HEK293 (cell line): ENCODE measurements at regions not wholly inside any gene's neighbourhood (a gene's known extent, or its start where the extent isn't known, plus 50 kb on each side); places are given as distances from the start of the nearest gene placed in this dataset.

Experiments used
- CTCF ChIA-PET: fragments of 350-600 bp; formaldehyde crosslinking; extraction: SDS; loops from one replicate; lab custom pipeline; 2021; ENCODE audit warnings: antibody characterized with exemption; lab: Yijun Ruan, JAX
- POLR2A ChIA-PET: fragments of 300-600 bp; formaldehyde crosslinking; extraction: SDS; loops from one replicate; lab custom pipeline; 2020; ENCODE audit warnings: antibody characterized with exemption, inconsistent platforms; lab: Yijun Ruan, JAX
- H3K27ac ChIP-seq: fragments of 200-500 bp; sonication (Bioruptor generic); 2 replicates; pipeline ENCODE4 v1.5.1; 2014; ENCODE audit warnings: low read depth, low read length, control low read depth, inconsistent platforms; ENCODE audit errors: extremely low read depth
- H3K36me3 ChIP-seq, 2 experiments: fragments of 200-500 bp in 1 of 2; sonication (Bioruptor generic) in 1 of 2; 1 replicate in 1 of 2; 2 replicates in 1 of 2; pipeline ENCODE4 v1.5.1; 2014 to 2017; ENCODE audit warnings: inconsistent platforms in 2 of 2, low read length in 2 of 2; ENCODE audit not compliant: control insufficient read depth in 2 of 2, insufficient read depth in 1 of 2
- H3K4me1 ChIP-seq: fragments of 200-500 bp; sonication (Bioruptor generic); 2 replicates; pipeline ENCODE4 v1.5.1; 2014; ENCODE audit warnings: mild to moderate bottlenecking, low read length, inconsistent platforms; ENCODE audit not compliant: control insufficient read depth, insufficient read depth
- H3K4me3 ChIP-seq: 2 replicates; pipeline ENCODE4 v1.5.1; 2011; ENCODE audit warnings: low read depth, mild to moderate bottlenecking, control low read depth, low read length, moderate library complexity
- H3K9me3 ChIP-seq: fragments of 200-500 bp; sonication (Bioruptor generic); 2 replicates; pipeline ENCODE4 v1.5.1; 2014; ENCODE audit warnings: low read depth, low read length, inconsistent platforms; ENCODE audit not compliant: control insufficient read depth, insufficient read depth
- FEZF1 ChIP-seq: fragments of 450-650 bp; formaldehyde crosslinking; IDR thresholded peaks from 2 replicates; pipeline ENCODE4 v1.5.1; 2016; ENCODE audit warnings: missing biosample characterization, missing genetic modification characterization
- GLIS2 ChIP-seq: fragments of 450-650 bp; formaldehyde crosslinking; IDR thresholded peaks from 2 replicates; pipeline ENCODE4 v1.5.1; 2016; ENCODE audit warnings: missing biosample characterization, missing genetic modification characterization
- IKZF3 ChIP-seq: fragments of 450-650 bp; IDR thresholded peaks from 2 replicates; pipeline ENCODE4 v1.5.0; 2018; ENCODE audit warnings: missing biosample characterization, mild to moderate bottlenecking, missing genetic modification characterization, moderate library complexity
- KLF10 ChIP-seq: fragments of 450-650 bp; IDR thresholded peaks from 2 replicates; pipeline ENCODE4 v1.5.1; 2018; ENCODE audit warnings: missing biosample characterization, mild to moderate bottlenecking, missing genetic modification characterization
- REPIN1 ChIP-seq: fragments of 450-650 bp; formaldehyde crosslinking; IDR thresholded peaks from 2 replicates; pipeline ENCODE4 v1.5.1; 2017; ENCODE audit warnings: missing biosample characterization, missing genetic modification characterization, low read depth
- ZNF112 ChIP-seq: fragments of 450-650 bp; formaldehyde crosslinking; IDR thresholded peaks from 2 replicates; pipeline ENCODE4 v1.5.0; 2017; ENCODE audit warnings: missing biosample characterization, missing genetic modification characterization
- ZNF133 ChIP-seq: fragments of 450-650 bp; formaldehyde crosslinking; IDR thresholded peaks from 2 replicates; pipeline ENCODE4 v1.5.1; 2016; ENCODE audit warnings: missing biosample characterization, missing genetic modification characterization
- ZNF155 ChIP-seq: fragments of 450-650 bp; formaldehyde crosslinking; IDR thresholded peaks from 2 replicates; pipeline ENCODE4 v1.5.1; 2016; ENCODE audit warnings: missing biosample characterization, missing genetic modification characterization
- ZNF214 ChIP-seq: fragments of 450-650 bp; formaldehyde crosslinking; IDR thresholded peaks from 2 replicates; pipeline ENCODE4 v1.5.1; 2017; ENCODE audit warnings: missing biosample characterization, mild to moderate bottlenecking, missing genetic modification characterization, borderline replicate concordance
- ZNF239 ChIP-seq: fragments of 450-650 bp; formaldehyde crosslinking; IDR thresholded peaks from 2 replicates; pipeline ENCODE4 v1.5.1; 2016; ENCODE audit warnings: missing biosample characterization, missing genetic modification characterization
- ZNF248 ChIP-seq: fragments of 450-650 bp; formaldehyde crosslinking; IDR thresholded peaks from 2 replicates; pipeline ENCODE4 v1.5.1; 2017; ENCODE audit warnings: missing biosample characterization, missing genetic modification characterization
- ZNF623 ChIP-seq: fragments of 450-650 bp; formaldehyde crosslinking; IDR thresholded peaks from 2 replicates; pipeline ENCODE4 v1.5.1; 2016; ENCODE audit warnings: missing biosample characterization, missing genetic modification characterization
- ZNF629 ChIP-seq: fragments of 450-650 bp; formaldehyde crosslinking; IDR thresholded peaks from 2 replicates; pipeline ENCODE4 v1.5.1; 2017; ENCODE audit warnings: missing biosample characterization, missing genetic modification characterization
- ZNF660 ChIP-seq: fragments of 450-650 bp; IDR thresholded peaks from 2 replicates; pipeline ENCODE4 v1.5.1; 2018; ENCODE audit warnings: missing biosample characterization, mild to moderate bottlenecking, missing genetic modification characterization
- ZNF664 ChIP-seq: fragments of 450-650 bp; formaldehyde crosslinking; IDR thresholded peaks from 2 replicates; pipeline ENCODE4 v1.5.1; 2016; ENCODE audit warnings: missing biosample characterization, missing genetic modification characterization
- ZNF776 ChIP-seq: fragments of 450-650 bp; formaldehyde crosslinking; IDR thresholded peaks from 2 replicates; pipeline ENCODE4 v1.5.0; 2017; ENCODE audit warnings: missing biosample characterization, missing genetic modification characterization, borderline replicate concordance
- ZNF837 ChIP-seq: fragments of 450-650 bp; formaldehyde crosslinking; IDR thresholded peaks from 2 replicates; pipeline ENCODE4 v1.5.1; 2016; ENCODE audit warnings: missing biosample characterization, missing genetic modification characterization
- TF ChIP-seq, protein P1 (sequence below): fragments of 450-650 bp; formaldehyde crosslinking; IDR thresholded peaks from 2 replicates; pipeline ENCODE4 v1.5.1; 2016; ENCODE audit warnings: missing biosample characterization, missing genetic modification characterization
- TF ChIP-seq, protein P2 (sequence below): fragments of 450-650 bp; formaldehyde crosslinking; IDR thresholded peaks from 2 replicates; pipeline ENCODE4 v1.5.1; 2017; ENCODE audit warnings: missing biosample characterization, missing genetic modification characterization
- TF ChIP-seq, protein P3 (sequence below): fragments of 450-650 bp; formaldehyde crosslinking; IDR thresholded peaks from 2 replicates; pipeline ENCODE4 v1.5.1; 2016; ENCODE audit warnings: missing biosample characterization, missing genetic modification characterization
- TF ChIP-seq, protein P4 (sequence below): fragments of 450-650 bp; formaldehyde crosslinking; IDR thresholded peaks from 2 replicates; pipeline ENCODE4 v1.5.1; 2016; ENCODE audit warnings: missing biosample characterization, missing genetic modification characterization
- TF ChIP-seq, protein P5 (sequence below): fragments of 450-650 bp; formaldehyde crosslinking; IDR thresholded peaks from 2 replicates; pipeline ENCODE4 v1.5.1; 2016; ENCODE audit warnings: missing biosample characterization, missing genetic modification characterization
- TF ChIP-seq, protein P6 (sequence below): fragments of 450-650 bp; formaldehyde crosslinking; IDR thresholded peaks from 2 replicates; pipeline ENCODE4; 2016; ENCODE audit warnings: missing biosample characterization, missing genetic modification characterization

DNA sequence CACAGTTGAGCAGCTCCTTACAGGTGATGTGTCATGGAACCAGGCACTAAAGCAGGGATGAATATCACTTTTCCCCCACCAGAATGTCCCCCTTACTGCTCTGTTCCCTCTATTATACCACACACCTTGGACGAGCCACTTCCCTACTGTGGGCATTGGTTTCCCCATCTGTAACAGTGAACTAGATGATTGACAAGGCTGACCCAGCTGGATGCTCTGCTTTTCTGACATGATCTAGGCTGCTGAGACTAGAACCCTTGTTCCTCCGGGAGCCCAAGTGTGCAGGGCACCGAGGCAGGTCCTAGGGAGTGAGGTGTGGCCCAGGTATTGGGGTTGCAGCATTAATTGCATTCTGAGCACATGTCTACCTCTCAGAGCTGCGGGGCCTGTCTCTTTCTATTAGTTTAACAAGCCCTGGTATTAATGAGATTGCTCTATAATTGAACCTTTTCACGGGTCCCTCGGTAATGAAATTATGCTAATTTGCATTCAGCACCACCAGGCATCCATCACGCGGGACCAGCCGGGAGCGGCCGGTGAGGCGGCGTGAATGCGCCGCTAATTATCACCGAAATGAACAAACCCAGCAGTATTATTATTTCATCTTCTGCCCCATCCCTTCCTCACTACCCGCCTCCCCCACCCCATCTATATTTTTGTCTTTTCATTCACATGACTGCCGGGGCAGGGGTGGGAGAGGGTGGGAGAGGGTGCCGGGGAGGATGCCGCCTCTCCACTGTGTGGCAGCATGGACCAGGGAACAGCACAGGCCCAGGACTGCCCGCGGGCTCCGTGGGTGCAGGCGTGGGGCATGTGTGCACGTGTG lies 121.1 kb downstream of the CYLD start:
- CTCF ChIA-PET, result no interaction called here
- Histone ChIP-seq H3K9me3 (no peaks in the 10 kb centered on the region), H3K4me1 (peaks cover 3% of the 10 kb centered on the region; the same call in 1 of the 2 replicates), H3K4me3 (no peak overlapping the region), H3K27ac (no peak overlapping the region), H3K36me3 (no peaks in the 10 kb centered on the region)
- TF ChIP-seq ZNF248 (tag by site-specific recombination), result no peak
- no peak for TF ChIP-seq ZNF623 (tag by site-specific recombination)
- no peak for TF ChIP-seq GLIS2
- no peak for TF ChIP-seq ZNF133
- no peak for TF ChIP-seq ZNF239 (tag by site-specific recombination)
- TF ChIP-seq ZNF214, result no peak
- TF ChIP-seq ZNF776 (tag by site-specific recombination), result no peak
- TF ChIP-seq IKZF3, result no peak
- TF ChIP-seq ZNF629 (tag by site-specific recombination), result no peak
- no peak for TF ChIP-seq ZNF664 (tag by site-specific recombination)
- TF ChIP-seq REPIN1, result no peak
- no peak for TF ChIP-seq KLF10 (tag by site-specific recombination)
- TF ChIP-seq, protein P1, sequence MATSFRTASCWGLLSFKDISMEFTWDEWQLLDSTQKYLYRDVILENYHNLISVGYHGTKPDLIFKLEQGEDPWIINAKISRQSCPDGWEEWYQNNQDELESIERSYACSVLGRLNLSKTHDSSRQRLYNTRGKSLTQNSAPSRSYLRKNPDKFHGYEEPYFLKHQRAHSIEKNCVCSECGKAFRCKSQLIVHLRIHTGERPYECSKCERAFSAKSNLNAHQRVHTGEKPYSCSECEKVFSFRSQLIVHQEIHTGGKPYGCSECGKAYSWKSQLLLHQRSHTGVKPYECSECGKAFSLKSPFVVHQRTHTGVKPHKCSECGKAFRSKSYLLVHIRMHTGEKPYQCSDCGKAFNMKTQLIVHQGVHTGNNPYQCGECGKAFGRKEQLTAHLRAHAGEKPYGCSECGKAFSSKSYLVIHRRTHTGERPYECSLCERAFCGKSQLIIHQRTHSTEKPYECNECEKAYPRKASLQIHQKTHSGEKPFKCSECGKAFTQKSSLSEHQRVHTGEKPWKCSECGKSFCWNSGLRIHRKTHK (tag by site-specific recombination), result no peak
- no peak for TF ChIP-seq ZNF112
- no peak for TF ChIP-seq ZNF837
- TF ChIP-seq ZNF660, result no peak
- TF ChIP-seq, protein P2, sequence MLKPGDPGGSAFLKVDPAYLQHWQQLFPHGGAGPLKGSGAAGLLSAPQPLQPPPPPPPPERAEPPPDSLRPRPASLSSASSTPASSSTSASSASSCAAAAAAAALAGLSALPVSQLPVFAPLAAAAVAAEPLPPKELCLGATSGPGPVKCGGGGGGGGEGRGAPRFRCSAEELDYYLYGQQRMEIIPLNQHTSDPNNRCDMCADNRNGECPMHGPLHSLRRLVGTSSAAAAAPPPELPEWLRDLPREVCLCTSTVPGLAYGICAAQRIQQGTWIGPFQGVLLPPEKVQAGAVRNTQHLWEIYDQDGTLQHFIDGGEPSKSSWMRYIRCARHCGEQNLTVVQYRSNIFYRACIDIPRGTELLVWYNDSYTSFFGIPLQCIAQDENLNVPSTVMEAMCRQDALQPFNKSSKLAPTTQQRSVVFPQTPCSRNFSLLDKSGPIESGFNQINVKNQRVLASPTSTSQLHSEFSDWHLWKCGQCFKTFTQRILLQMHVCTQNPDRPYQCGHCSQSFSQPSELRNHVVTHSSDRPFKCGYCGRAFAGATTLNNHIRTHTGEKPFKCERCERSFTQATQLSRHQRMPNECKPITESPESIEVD (tag by site-specific recombination), result no peak
- TF ChIP-seq FEZF1, result no peak
- POLR2A ChIA-PET, result interaction anchor here (0.5 kb wide), 1 partner anchor 17 kb away, joined by 9 read pairs; no protein-coding TSS in a partner anchor

DNA sequence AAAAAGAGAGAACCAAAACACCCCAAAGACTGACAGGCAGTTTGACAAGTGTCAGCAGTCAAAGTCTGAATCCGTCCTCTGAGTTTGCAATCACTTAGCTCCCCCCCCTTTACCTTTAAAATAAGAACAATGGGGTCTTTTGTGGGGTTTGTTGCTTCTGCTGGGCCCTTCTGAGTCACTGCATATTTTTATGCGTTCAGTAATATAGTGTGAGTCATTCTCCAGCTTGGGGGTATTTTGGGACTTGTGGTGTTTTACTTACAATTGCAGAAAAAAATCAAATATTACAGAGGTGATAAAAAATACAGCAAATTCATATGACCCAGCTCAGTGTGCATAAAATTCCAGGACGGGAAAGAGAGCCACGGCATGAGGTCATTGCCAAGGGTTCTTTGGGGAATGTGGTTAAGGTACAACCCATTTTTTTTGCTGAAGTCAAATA lies 120.1 kb downstream of the CYLD start:
- ChIA-PET CTCF (interaction anchor here (0.6 to 2.0 kb wide), 2 partner anchors 12 to 55 kb away, joined by 3 to 8 read pairs; no protein-coding TSS in a partner anchor), POLR2A (interaction anchor here (0.6 kb wide), 1 partner anchor 472 kb away, joined by 7 read pairs; no protein-coding TSS in a partner anchor)
- Histone ChIP-seq H3K36me3 (no peaks in the 10 kb centered on the region), H3K4me1 (peaks cover 3% of the 10 kb centered on the region; the same call in 1 of the 2 replicates), H3K4me3 (no peak overlapping the region), H3K27ac (no peak overlapping the region), H3K9me3 (no peaks in the 10 kb centered on the region)
- no peak for TF ChIP-seq ZNF155
- TF ChIP-seq, protein P3, sequence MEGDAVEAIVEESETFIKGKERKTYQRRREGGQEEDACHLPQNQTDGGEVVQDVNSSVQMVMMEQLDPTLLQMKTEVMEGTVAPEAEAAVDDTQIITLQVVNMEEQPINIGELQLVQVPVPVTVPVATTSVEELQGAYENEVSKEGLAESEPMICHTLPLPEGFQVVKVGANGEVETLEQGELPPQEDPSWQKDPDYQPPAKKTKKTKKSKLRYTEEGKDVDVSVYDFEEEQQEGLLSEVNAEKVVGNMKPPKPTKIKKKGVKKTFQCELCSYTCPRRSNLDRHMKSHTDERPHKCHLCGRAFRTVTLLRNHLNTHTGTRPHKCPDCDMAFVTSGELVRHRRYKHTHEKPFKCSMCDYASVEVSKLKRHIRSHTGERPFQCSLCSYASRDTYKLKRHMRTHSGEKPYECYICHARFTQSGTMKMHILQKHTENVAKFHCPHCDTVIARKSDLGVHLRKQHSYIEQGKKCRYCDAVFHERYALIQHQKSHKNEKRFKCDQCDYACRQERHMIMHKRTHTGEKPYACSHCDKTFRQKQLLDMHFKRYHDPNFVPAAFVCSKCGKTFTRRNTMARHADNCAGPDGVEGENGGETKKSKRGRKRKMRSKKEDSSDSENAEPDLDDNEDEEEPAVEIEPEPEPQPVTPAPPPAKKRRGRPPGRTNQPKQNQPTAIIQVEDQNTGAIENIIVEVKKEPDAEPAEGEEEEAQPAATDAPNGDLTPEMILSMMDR (tag by site-specific recombination), result no peak
- TF ChIP-seq, protein P4, sequence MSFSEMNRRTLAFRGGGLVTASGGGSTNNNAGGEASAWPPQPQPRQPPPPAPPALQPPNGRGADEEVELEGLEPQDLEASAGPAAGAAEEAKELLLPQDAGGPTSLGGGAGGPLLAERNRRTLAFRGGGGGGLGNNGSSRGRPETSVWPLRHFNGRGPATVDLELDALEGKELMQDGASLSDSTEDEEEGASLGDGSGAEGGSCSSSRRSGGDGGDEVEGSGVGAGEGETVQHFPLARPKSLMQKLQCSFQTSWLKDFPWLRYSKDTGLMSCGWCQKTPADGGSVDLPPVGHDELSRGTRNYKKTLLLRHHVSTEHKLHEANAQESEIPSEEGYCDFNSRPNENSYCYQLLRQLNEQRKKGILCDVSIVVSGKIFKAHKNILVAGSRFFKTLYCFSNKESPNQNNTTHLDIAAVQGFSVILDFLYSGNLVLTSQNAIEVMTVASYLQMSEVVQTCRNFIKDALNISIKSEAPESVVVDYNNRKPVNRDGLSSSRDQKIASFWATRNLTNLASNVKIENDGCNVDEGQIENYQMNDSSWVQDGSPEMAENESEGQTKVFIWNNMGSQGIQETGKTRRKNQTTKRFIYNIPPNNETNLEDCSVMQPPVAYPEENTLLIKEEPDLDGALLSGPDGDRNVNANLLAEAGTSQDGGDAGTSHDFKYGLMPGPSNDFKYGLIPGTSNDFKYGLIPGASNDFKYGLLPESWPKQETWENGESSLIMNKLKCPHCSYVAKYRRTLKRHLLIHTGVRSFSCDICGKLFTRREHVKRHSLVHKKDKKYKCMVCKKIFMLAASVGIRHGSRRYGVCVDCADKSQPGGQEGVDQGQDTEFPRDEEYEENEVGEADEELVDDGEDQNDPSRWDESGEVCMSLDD (tag by site-specific recombination), result no peak
- TF ChIP-seq, protein P5, sequence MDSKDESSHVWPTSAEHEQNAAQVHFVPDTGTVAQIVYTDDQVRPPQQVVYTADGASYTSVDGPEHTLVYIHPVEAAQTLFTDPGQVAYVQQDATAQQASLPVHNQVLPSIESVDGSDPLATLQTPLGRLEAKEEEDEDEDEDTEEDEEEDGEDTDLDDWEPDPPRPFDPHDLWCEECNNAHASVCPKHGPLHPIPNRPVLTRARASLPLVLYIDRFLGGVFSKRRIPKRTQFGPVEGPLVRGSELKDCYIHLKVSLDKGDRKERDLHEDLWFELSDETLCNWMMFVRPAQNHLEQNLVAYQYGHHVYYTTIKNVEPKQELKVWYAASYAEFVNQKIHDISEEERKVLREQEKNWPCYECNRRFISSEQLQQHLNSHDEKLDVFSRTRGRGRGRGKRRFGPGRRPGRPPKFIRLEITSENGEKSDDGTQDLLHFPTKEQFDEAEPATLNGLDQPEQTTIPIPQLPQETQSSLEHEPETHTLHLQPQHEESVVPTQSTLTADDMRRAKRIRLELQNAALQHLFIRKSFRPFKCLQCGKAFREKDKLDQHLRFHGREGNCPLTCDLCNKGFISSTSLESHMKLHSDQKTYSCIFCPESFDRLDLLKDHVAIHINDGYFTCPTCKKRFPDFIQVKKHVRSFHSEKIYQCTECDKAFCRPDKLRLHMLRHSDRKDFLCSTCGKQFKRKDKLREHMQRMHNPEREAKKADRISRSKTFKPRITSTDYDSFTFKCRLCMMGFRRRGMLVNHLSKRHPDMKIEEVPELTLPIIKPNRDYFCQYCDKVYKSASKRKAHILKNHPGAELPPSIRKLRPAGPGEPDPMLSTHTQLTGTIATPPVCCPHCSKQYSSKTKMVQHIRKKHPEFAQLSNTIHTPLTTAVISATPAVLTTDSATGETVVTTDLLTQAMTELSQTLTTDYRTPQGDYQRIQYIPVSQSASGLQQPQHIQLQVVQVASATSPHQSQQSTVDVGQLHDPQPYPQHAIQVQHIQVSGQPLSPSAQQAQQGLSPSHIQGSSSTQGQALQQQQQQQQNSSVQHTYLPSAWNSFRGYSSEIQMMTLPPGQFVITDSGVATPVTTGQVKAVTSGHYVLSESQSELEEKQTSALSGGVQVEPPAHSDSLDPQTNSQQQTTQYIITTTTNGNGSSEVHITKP (tag by site-specific recombination), result no peak
- TF ChIP-seq, protein P6, sequence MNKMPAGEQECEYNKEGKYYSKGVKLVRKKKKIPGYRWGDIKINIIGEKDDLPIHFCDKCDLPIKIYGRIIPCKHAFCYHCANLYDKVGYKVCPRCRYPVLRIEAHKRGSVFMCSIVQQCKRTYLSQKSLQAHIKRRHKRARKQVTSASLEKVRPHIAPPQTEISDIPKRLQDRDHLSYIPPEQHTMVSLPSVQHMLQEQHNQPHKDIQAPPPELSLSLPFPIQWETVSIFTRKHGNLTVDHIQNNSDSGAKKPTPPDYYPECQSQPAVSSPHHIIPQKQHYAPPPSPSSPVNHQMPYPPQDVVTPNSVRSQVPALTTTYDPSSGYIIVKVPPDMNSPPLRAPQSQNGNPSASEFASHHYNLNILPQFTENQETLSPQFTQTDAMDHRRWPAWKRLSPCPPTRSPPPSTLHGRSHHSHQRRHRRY (tag by site-specific recombination), result no peak
